ENCODE measurements at regions not wholly inside any gene's neighbourhood (a gene's known extent, or its start where the extent isn't known, plus 50 kb on each side); places are given as distances from the start of the nearest gene placed in this dataset.
"Not testable (repeated sequence)": the region's sequence is repeated elsewhere in the genome, so short reads cannot be mapped to it uniquely, and the experiment has no call there.

DNA sequence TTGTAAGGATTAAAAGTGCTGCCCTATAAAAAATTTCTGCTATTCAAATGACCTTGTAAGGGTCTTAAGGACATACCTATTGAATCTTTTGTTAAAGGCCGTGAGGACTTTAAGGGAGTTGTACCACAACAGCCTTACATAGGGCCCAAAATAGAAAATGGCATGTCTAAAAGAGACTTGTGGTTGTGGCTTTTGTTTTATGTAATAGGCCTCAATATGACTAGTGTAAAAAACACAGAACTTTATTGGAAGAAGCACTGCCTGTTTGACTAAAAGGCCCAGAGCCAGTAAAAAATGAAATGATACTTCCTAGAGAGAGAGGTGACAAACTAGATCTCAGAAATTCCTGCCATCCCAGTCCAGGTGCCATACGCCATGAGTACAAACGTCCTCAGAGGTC is 286.6 kb downstream of the SEMA3D start:
- Histone ChIP-seq H3K4me1 (ENCODE audit: insufficient read depth, low read length) (no peaks in the 10 kb centered on the region), H3K4me3 (ENCODE audit: insufficient read depth, low read length) (no peak overlapping the region), H4K20me1 (ENCODE audit: insufficient read depth, low read length) (no peaks in the 10 kb centered on the region), H3K4me2 (ENCODE audit: insufficient read depth, low read length) (no peak overlapping the region), H3K36me3 (ENCODE audit: insufficient read depth, low read length) (no peaks in the 10 kb centered on the region), H3K27me3 (ENCODE audit: insufficient read depth, low read length) (no peaks in the 10 kb centered on the region), H2AFZ (ENCODE audit: low read length) (no peak overlapping the region), H3K27ac (ENCODE audit: low read depth, low read length) (no peak overlapping the region), H3K79me2 (ENCODE audit: insufficient read depth, low read length) (no peaks in the 10 kb centered on the region), H3K9me3 (ENCODE audit: low read depth, low read length) (no peaks in the 10 kb centered on the region)
- TF ChIP-seq, protein P1, sequence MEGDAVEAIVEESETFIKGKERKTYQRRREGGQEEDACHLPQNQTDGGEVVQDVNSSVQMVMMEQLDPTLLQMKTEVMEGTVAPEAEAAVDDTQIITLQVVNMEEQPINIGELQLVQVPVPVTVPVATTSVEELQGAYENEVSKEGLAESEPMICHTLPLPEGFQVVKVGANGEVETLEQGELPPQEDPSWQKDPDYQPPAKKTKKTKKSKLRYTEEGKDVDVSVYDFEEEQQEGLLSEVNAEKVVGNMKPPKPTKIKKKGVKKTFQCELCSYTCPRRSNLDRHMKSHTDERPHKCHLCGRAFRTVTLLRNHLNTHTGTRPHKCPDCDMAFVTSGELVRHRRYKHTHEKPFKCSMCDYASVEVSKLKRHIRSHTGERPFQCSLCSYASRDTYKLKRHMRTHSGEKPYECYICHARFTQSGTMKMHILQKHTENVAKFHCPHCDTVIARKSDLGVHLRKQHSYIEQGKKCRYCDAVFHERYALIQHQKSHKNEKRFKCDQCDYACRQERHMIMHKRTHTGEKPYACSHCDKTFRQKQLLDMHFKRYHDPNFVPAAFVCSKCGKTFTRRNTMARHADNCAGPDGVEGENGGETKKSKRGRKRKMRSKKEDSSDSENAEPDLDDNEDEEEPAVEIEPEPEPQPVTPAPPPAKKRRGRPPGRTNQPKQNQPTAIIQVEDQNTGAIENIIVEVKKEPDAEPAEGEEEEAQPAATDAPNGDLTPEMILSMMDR (IDR thresholded peaks at IDR 0.05; ENCODE audit: extremely low read depth, low read depth, low read length) = no peak
- DNase-seq (ENCODE audit: insufficient read length, low spot score, missing footprints) = no peak

DNA sequence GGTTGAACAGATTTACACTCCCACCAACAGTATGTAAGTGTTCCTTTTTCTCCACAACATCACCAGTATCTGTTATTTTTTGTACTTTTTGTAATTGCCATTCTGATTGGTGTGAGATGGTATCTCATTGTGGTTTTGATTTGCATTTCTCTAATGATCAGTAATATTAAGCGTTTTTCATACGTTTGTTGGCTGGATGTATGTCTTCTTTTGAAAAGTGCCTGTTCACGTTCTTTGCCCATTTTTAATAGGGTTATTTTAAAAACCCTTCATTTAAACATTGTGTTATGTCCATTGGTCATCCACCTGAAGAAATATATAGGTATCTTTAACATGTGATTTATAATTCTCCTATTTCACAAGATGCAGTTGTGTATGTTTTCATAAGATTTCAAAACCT is 291.3 kb downstream of the SEMA3D start:
- Histone ChIP-seq H3K4me1 (ENCODE audit: insufficient read depth, low read length) (no peaks in the 10 kb centered on the region), H3K27ac (ENCODE audit: low read depth, low read length) (no peak overlapping the region), H3K9me3 (ENCODE audit: low read depth, low read length) (no peaks in the 10 kb centered on the region), H3K4me3 (ENCODE audit: insufficient read depth, low read length) (no peak overlapping the region), H3K79me2 (ENCODE audit: insufficient read depth, low read length) (no peaks in the 10 kb centered on the region), H2AFZ (ENCODE audit: low read length) (no peak overlapping the region), H3K27me3 (ENCODE audit: insufficient read depth, low read length) (no peaks in the 10 kb centered on the region), H3K4me2 (ENCODE audit: insufficient read depth, low read length) (no peak overlapping the region), H3K36me3 (ENCODE audit: insufficient read depth, low read length) (no peaks in the 10 kb centered on the region), H4K20me1 (ENCODE audit: insufficient read depth, low read length) (no peaks in the 10 kb centered on the region)
- no peak for DNase-seq (ENCODE audit: insufficient read length, low spot score, missing footprints)
- TF ChIP-seq, protein P1 (IDR thresholded peaks at IDR 0.05; ENCODE audit: extremely low read depth, low read depth, low read length) = no peak

DNA sequence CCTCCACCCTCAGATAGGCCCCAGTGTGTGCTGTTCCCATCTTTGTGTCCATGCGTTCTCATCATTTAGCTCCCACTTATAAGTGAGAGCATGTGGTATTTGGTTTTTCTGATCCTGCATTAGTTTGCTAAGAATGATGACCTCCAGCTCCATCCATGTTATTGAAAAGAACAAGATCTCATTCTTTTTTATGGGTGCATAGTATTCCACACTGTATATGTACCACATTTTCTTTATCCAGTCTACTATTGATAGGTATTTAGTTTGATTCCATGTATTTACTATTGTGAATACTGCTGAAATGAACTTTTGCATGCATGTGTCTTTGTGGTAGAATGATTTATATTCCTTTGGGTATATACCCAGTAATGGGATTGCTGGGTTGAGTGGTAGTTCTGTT is 303.3 kb downstream of the SEMA3D start:
- not testable (repeated sequence) for H3K4me1 ChIP-seq (ENCODE audit: insufficient read depth, low read length); H3K27ac ChIP-seq (ENCODE audit: low read depth, low read length); H3K9me3 ChIP-seq (ENCODE audit: low read depth, low read length); DNase-seq (ENCODE audit: insufficient read length, low spot score, missing footprints); H3K79me2 ChIP-seq (ENCODE audit: insufficient read depth, low read length); H2AFZ ChIP-seq (ENCODE audit: low read length); H3K4me2 ChIP-seq (ENCODE audit: insufficient read depth, low read length); H3K4me3 ChIP-seq (ENCODE audit: insufficient read depth, low read length); H4K20me1 ChIP-seq (ENCODE audit: insufficient read depth, low read length); H3K27me3 ChIP-seq (ENCODE audit: insufficient read depth, low read length); H3K36me3 ChIP-seq (ENCODE audit: insufficient read depth, low read length)

DNA sequence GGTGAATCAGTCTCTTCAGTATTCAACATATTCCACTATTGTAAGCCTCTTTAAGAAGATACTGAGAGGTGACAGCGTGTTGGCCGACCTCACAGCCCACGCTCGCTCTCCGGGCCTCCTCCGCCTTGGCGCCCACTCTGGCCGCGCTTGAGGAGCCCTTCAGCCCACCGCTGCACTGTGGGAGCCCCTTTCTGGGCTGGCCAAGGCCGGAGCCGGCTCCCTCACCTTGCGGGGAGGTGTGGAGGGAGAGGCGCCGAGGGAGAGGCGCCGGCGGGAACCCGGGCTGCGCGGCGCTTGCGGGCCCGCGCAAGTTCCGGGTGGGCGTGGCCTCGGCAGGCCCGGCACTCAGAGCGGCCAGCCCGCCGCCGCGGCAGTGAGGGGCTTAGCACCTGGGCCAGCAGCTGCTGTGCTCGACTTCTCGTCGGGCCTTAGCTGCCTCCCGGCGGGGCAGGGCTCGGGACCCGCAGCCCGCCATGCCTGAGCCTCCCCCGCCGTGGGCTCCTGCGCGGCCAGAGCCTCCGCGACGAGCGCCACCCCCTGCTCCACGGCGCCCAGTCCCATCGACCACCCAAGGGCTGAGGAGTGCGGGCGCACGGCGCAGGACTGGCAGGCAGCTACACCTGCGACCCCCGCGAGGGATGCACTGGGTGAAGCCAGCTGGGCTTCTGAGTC is 306.4 kb downstream of the SEMA3D start:
- not testable (repeated sequence) for H3K4me2 ChIP-seq (ENCODE audit: insufficient read depth, low read length); H3K79me2 ChIP-seq (ENCODE audit: insufficient read depth, low read length); H3K27ac ChIP-seq (ENCODE audit: low read depth, low read length); DNase-seq (ENCODE audit: insufficient read length, low spot score, missing footprints); H3K9me3 ChIP-seq (ENCODE audit: low read depth, low read length); H4K20me1 ChIP-seq (ENCODE audit: insufficient read depth, low read length); H3K4me1 ChIP-seq (ENCODE audit: insufficient read depth, low read length); H3K27me3 ChIP-seq (ENCODE audit: insufficient read depth, low read length); H3K36me3 ChIP-seq (ENCODE audit: insufficient read depth, low read length); H3K4me3 ChIP-seq (ENCODE audit: insufficient read depth, low read length); H2AFZ ChIP-seq (ENCODE audit: low read length)

DNA sequence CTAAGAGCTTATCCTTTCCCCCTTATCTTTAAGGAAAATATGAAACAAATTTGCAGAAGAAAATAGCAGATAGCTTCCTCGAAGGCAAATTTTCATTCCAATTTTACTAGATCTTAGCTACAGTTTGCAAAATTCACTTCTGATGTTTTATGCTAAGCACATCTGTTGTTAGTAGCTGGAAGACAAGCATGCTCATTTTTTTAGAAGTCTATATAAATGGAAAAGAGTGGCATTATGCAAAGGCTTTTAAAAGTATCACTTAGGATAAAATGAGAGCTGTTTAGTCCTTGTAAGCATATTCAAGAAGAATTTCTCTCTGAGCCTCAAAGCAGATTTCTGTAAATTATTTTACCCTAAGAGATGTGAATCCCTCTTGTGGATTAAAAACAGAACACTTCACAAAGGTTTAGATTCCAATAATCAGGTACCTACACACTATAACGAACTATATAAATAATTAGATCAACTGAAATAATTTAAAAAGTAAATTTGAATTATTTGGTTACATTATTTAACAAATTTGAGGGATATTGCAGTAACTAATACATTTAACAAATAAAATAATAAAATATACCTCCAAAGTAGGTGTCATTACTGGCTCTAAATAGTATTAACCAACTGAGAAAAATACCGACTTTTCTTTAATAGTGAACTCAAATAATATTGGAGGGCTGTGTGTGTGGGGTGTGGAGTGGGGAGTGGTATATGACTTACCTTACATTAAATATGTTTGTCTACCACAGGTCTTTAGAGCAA is 307.1 kb downstream of the SEMA3D start:
- Histone ChIP-seq H2AFZ (ENCODE audit: low read length) (no peak overlapping the region), H3K4me3 (ENCODE audit: insufficient read depth, low read length) (no peak overlapping the region), H3K4me1 (ENCODE audit: insufficient read depth, low read length) (no peaks in the 10 kb centered on the region), H3K79me2 (ENCODE audit: insufficient read depth, low read length) (no peaks in the 10 kb centered on the region), H3K9me3 (ENCODE audit: low read depth, low read length) (no peaks in the 10 kb centered on the region), H3K36me3 (ENCODE audit: insufficient read depth, low read length) (no peaks in the 10 kb centered on the region), H3K4me2 (ENCODE audit: insufficient read depth, low read length) (no peak overlapping the region), H3K27me3 (ENCODE audit: insufficient read depth, low read length) (no peaks in the 10 kb centered on the region), H3K27ac (ENCODE audit: low read depth, low read length) (no peak overlapping the region), H4K20me1 (ENCODE audit: insufficient read depth, low read length) (no peaks in the 10 kb centered on the region)
- peak; percentile 35 for DNase-seq (ENCODE audit: insufficient read length, low spot score, missing footprints)
- TF ChIP-seq, protein P1 (IDR thresholded peaks at IDR 0.05; ENCODE audit: extremely low read depth, low read depth, low read length) = no peak
